Astrocyte of the cerebellum (primary cell): ENCODE measurements at regions not wholly inside any gene's neighbourhood (a gene's known extent, or its start where the extent isn't known, plus 50 kb on each side); places are given as distances from the start of the nearest gene placed in this dataset.

Experiments used
- DNase-seq: peaks from one replicate; pipeline ENCODE4 v3.0.0-alpha.2; 2011; ENCODE audit warnings: low read depth
- H3K4me3 ChIP-seq: 2 replicates; pipeline ENCODE4 v1.5.1; 2011; ENCODE audit warnings: mild to moderate bottlenecking, low read depth, low read length, moderate library complexity
- in situ Hi-C: cut with HindIII; loops from 2 replicates; pipeline ENCODE4 v1.10.0; 2017; ENCODE audit warnings: low sequenced_read_pairs
- TF ChIP-seq, protein P1 (sequence below): IDR thresholded peaks from 2 replicates; pipeline ENCODE4 v1.5.1; 2012; ENCODE audit warnings: low read length, low read depth, moderate library complexity, mild to moderate bottlenecking; ENCODE audit errors: missing control alignments

DNA sequence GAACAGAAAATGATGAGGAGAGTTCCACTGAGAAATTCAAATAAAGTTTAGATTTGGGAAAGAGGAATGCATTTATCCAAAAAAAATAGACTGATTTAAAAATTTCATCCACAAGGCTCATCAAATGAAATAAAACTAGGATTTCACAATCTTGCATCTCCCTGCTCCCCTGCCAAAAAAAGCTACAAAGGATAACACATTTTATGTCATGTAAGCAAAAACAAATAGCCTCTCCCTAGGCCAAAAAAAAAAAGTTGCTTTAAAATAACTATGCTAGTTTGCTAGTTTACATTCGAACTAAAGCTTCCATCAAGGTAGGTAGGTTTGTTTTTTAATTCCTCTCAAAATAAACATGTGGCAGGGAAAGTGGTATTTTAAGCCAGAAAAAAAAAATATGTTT, 465.5 kb upstream of the ID2 start:
- TF ChIP-seq, protein P1, sequence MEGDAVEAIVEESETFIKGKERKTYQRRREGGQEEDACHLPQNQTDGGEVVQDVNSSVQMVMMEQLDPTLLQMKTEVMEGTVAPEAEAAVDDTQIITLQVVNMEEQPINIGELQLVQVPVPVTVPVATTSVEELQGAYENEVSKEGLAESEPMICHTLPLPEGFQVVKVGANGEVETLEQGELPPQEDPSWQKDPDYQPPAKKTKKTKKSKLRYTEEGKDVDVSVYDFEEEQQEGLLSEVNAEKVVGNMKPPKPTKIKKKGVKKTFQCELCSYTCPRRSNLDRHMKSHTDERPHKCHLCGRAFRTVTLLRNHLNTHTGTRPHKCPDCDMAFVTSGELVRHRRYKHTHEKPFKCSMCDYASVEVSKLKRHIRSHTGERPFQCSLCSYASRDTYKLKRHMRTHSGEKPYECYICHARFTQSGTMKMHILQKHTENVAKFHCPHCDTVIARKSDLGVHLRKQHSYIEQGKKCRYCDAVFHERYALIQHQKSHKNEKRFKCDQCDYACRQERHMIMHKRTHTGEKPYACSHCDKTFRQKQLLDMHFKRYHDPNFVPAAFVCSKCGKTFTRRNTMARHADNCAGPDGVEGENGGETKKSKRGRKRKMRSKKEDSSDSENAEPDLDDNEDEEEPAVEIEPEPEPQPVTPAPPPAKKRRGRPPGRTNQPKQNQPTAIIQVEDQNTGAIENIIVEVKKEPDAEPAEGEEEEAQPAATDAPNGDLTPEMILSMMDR, result no peak

DNA sequence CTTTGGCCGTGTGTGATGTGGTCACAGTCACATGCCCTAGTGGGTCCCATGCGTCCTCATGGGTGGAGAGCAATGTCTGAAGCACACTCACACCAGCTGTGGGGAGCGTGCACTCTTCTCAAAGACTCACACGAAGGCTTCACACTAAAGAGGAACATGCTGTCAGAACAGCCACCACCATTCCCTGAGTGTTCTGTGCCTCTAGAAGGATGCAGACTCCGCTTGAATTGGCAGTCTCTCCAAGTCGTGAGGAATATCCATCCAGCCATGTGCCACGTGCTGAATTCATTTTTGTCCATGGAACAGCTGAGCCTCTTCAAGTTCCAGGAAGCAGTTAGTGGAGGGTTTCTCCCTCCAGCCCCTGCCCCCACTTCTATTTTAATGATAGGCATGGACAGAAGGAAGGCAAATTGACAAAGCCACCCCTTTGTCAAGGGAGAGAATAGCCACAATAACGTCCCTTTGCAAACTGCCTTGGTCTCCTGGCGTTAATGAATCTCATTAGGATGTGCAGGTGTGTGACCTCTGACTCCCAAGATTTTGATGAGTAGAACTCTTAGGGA, 464.3 kb upstream of the ID2 start:
- DNase-seq, result no peak
- no peak overlapping the region for H3K4me3 ChIP-seq
- TF ChIP-seq, protein P1, result no peak
- in situ Hi-C loops, result no loop called here

More for the DNA sequence above, 465.5 kb upstream of the ID2 start:
- in situ Hi-C loops, result no loop called here
- DNase-seq, result no peak
- H3K4me3 ChIP-seq, result no peak overlapping the region

DNA sequence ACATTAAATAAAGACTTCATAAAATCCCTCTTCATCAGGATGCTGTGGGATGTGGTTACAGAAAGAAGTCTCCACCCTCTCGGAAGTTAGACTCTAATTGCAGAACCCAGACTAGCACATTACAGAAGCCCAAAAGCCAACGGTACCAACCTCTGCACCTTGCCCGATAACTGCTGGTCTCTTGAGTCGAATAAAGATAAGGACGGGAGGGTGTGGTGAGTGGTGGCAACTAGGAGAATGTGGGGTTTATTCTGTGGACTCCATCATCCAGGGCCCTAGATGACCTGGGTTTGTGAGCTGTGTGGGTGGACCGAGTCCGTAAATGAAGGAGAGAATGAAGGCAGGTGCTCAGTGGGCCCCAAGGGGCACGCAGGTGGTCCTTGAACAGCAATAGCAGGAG, 462.8 kb upstream of the ID2 start:
- in situ Hi-C loops, result no loop called here
- TF ChIP-seq, protein P1, result no peak
- no peak for DNase-seq
- no peak overlapping the region for H3K4me3 ChIP-seq

DNA sequence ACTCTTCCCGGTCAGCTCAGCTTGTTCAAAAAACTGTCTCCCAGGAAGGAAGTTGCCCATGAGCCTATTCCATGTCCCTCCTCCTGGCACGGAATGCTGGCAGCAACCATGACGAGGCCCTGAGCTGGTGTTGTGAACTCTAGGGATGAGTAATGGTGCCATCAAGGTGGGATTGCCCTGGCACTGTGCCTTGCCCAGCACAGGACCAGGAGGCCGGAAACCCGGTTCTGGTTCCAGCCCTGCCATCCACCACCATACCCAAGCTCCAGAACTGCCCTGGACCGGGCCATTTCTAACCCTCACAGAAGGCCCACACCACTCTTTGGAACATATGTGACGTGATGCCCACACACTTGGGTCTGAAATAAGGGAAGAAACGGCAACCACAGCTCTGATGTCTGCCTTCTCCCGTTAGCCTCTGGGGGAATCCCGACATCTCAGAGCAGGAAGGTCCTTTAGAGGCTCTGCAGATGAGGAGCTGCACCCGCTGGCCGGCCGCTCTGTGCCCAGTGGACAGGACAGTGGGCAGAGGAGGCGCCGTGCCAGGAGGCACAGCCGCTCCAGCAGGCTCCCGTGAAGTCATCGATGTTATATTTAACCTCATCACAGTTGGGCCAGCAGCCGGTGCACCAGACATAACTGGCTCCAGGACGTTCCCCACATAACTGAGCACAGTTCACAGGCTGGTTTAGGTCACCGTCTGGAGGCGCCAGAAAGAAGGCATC, 462.1 kb upstream of the ID2 start:
- no peak for DNase-seq
- in situ Hi-C loops, result no loop called here
- TF ChIP-seq, protein P1, result no peak
- no peak overlapping the region for H3K4me3 ChIP-seq

DNA sequence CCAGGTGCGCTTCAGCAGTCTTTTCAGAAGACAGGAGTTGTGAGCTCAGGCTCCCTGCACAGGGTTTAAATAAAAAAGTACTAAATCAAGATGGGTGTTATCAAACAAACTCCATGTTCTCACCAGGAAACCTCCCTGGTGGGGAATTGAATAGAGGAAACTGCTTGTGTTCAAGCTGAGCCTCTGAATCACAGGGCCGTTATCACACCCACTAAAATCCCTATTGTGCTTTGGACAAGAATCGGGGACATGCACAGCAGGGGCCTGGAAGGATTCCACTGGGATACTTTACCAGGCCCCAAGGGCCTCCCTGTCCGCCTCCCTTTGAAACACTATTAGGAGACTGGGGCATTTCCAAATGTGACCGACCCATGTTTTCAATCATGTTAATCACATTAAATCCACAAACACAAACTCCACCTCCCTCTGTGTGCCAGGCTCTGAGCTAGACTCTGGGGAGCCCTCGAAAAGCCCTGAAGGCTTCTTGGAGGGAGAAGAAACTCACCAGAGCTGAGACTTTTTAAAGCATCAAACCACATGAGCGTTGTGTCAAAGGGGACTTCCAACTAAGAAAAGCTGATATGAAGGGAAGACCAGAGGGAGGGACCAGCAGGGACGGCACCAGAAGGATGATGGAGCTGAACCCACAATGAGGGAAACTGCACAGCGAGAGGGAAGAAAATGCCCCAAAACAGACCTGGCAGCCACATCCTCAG, 458.7 kb upstream of the ID2 start:
- no peak overlapping the region for H3K4me3 ChIP-seq
- no peak for DNase-seq
- TF ChIP-seq, protein P1, result no peak
- in situ Hi-C loops, result no loop called here

DNA sequence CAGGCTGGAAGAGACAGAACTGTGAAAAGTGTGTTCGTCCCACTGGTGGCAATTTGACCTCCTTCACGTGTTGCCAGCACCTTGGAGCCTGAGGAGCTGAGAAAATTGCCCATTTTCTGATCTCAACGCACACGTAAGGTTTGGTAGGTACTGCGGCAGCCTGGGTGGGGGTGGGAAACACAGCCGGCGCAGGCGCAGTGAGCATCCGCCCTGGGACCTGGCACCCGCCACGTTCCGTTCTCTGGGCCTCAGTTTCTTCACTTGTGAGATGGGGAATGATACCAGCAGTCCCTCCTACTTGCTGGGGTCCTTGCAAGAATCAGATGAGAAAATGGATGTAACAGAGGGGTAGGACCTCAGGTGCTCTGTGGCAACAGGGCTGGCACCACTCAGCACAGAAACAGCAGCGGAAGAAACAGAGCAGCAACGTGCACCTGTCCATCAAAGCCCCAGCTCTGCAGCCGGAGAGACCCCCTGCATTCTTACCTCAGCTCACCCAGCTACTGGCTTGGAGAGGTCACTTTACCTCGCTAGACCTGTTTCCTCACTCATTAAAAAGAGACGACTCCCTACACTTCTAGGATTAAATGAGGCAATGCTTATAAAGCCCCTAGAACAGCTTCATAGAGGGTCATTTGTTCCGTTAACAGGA, 458.0 kb upstream of the ID2 start:
- DNase-seq, result no peak
- TF ChIP-seq, protein P1, result no peak
- no peak overlapping the region for H3K4me3 ChIP-seq
- in situ Hi-C loops, result no loop called here
